SK-N-SH treated with all-trans-retinoic acid at 6 μM for 48 hours (cell line): ENCODE measurements at regions not wholly inside any gene's neighbourhood (a gene's known extent, or its start where the extent isn't known, plus 50 kb on each side); places are given as distances from the start of the nearest gene placed in this dataset.

Source experiments
- ATAC-seq: fragments of 200-7000 bp; cut with Tn5 transposase; 3 replicates; pipeline ENCODE4 v1.9.1; 2020; ENCODE audit warnings: mild to moderate bottlenecking, moderate library complexity
- ARNTL ChIP-seq: fragments of 450-650 bp; formaldehyde crosslinking; IDR thresholded peaks from 2 replicates; pipeline ENCODE4 v1.5.0; 2020; ENCODE audit warnings: low read depth, mild to moderate bottlenecking, moderate library complexity, borderline replicate concordance
- BACH2 ChIP-seq: fragments of 250-450 bp; sonication (Bioruptor Pico); IDR thresholded peaks from 2 replicates; pipeline ENCODE4 v1.9.0; 2021; ENCODE audit warnings: mild to moderate bottlenecking, borderline replicate concordance
- CREB5 ChIP-seq: fragments of 250-450 bp; sonication (Bioruptor Pico); IDR thresholded peaks from 2 replicates; pipeline ENCODE4 v1.5.1; 2020; ENCODE audit warnings: low read depth, mild to moderate bottlenecking, moderate library complexity
- CSDC2 ChIP-seq: fragments of 250-450 bp; sonication (Bioruptor Pico); IDR thresholded peaks from 2 replicates; pipeline ENCODE4 v1.5.0; 2020; ENCODE audit warnings: mild to moderate bottlenecking, moderate library complexity
- CSRNP3 ChIP-seq: fragments of 250-450 bp; sonication (Bioruptor Pico); IDR thresholded peaks from 2 replicates; pipeline ENCODE4 v1.5.1; 2021; ENCODE audit warnings: mild to moderate bottlenecking, moderate library complexity
- ESRRG ChIP-seq: fragments of 250-450 bp; sonication (Bioruptor Pico); IDR thresholded peaks from 2 replicates; pipeline ENCODE4 v1.6.1; 2021; ENCODE audit warnings: mild to moderate bottlenecking
- GLIS3 ChIP-seq: fragments of 250-450 bp; sonication (Bioruptor Pico); IDR thresholded peaks from 2 replicates; pipeline ENCODE4 v1.5.0; 2020; ENCODE audit warnings: mild to moderate bottlenecking, moderate library complexity
- ISL1 ChIP-seq: fragments of 250-450 bp; sonication (Bioruptor Pico); IDR thresholded peaks from 2 replicates; pipeline ENCODE4 v2.1.2; 2022; ENCODE audit warnings: mild to moderate bottlenecking, moderate library complexity
- PPARA ChIP-seq: fragments of 250-450 bp; sonication (Bioruptor Pico); IDR thresholded peaks from 2 replicates; pipeline ENCODE4 v1.5.0; 2020; ENCODE audit warnings: mild to moderate bottlenecking, borderline replicate concordance
- RARB ChIP-seq: fragments of 250-450 bp; sonication (Bioruptor Pico); IDR thresholded peaks from 2 replicates; pipeline ENCODE4 v1.8.0; 2021; ENCODE audit warnings: mild to moderate bottlenecking, moderate library complexity
- SNAI2 ChIP-seq: fragments of 250-450 bp; sonication (Bioruptor Pico); IDR thresholded peaks from 2 replicates; pipeline ENCODE4 v1.5.0; 2020; ENCODE audit warnings: mild to moderate bottlenecking, moderate library complexity
- TCF4 ChIP-seq: fragments of 250-450 bp; sonication (Bioruptor Pico); IDR thresholded peaks from 2 replicates; pipeline ENCODE4 v1.8.0; 2021; ENCODE audit warnings: mild to moderate bottlenecking, moderate library complexity, borderline replicate concordance
- TOX ChIP-seq: fragments of 250-450 bp; sonication (Bioruptor Pico); IDR thresholded peaks from 2 replicates; pipeline ENCODE4 v1.8.0; 2021; ENCODE audit warnings: mild to moderate bottlenecking, moderate library complexity, borderline replicate concordance
- TSHZ2 ChIP-seq: fragments of 250-450 bp; sonication (Bioruptor Pico); IDR thresholded peaks from 2 replicates; pipeline ENCODE4 v1.5.0; 2020; ENCODE audit warnings: mild to moderate bottlenecking, moderate library complexity
- ZC3H10 ChIP-seq: fragments of 250-450 bp; sonication (Bioruptor Pico); IDR thresholded peaks from 2 replicates; pipeline ENCODE4 v1.5.1; 2021; ENCODE audit warnings: mild to moderate bottlenecking, moderate library complexity
- ZFP3 ChIP-seq: fragments of 250-450 bp; sonication (Bioruptor Pico); IDR thresholded peaks from 2 replicates; pipeline ENCODE4 v1.5.0; 2020; ENCODE audit warnings: mild to moderate bottlenecking, moderate library complexity
- ZFP30 ChIP-seq: fragments of 450-650 bp; formaldehyde crosslinking; IDR thresholded peaks from 2 replicates; pipeline ENCODE4 v1.5.0; 2022; ENCODE audit warnings: mild to moderate bottlenecking, moderate library complexity
- ZNF565 ChIP-seq: fragments of 450-650 bp; formaldehyde crosslinking; conservative IDR thresholded peaks from 2 replicates; pipeline ENCODE4 v1.5.0; 2020; ENCODE audit warnings: low read depth, mild to moderate bottlenecking, moderate library complexity
- ZNF70 ChIP-seq: fragments of 450-650 bp; formaldehyde crosslinking; IDR thresholded peaks from 2 replicates; pipeline ENCODE4 v1.5.0; 2020; ENCODE audit warnings: mild to moderate bottlenecking, moderate library complexity
- ZNF8 ChIP-seq: fragments of 450-650 bp; formaldehyde crosslinking; IDR thresholded peaks from 2 replicates; pipeline ENCODE4 v1.5.0; 2020; ENCODE audit warnings: mild to moderate bottlenecking, moderate library complexity
- TF ChIP-seq, protein P1 (sequence below): fragments of 250-450 bp; sonication (Bioruptor Pico); IDR thresholded peaks from 2 replicates; pipeline ENCODE4 v1.8.0; 2021; ENCODE audit warnings: low read depth, mild to moderate bottlenecking, moderate library complexity, borderline replicate concordance
- TF ChIP-seq, protein P2 (sequence below): fragments of 250-450 bp; sonication (Bioruptor Pico); IDR thresholded peaks from 2 replicates; pipeline ENCODE4 v1.8.0; 2020; ENCODE audit warnings: mild to moderate bottlenecking, moderate library complexity, borderline replicate concordance

DNA sequence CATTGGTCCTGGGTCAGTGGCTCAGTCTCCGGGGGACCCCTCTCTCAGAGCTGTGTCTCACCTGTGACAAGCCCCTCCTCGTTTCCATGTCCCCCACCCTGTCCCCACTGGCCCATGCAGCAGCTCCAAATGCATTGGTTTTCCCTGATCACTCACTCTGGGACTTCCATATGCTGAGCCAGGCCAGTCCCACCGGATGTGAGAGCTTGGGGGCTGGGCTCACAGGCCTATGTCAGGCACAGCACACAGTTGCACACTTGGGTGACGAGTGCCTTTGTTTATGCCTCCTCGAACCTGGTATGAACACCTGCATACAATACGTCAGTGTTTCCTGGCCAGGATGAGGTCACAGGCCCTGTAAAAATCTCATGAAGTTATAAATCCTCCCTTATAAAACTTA, 232.5 kb downstream of the TFCP2L1 start:
- no peak for TF ChIP-seq CSRNP3 (CRISPR knock-in tag)
- TF ChIP-seq ISL1 (CRISPR knock-in tag) = no peak
- TF ChIP-seq PPARA (CRISPR knock-in tag) = no peak
- TF ChIP-seq ARNTL = no peak
- TF ChIP-seq CREB5 (CRISPR knock-in tag) = no peak
- TF ChIP-seq ZNF70 (CRISPR knock-in tag) = no peak
- TF ChIP-seq, protein P1, sequence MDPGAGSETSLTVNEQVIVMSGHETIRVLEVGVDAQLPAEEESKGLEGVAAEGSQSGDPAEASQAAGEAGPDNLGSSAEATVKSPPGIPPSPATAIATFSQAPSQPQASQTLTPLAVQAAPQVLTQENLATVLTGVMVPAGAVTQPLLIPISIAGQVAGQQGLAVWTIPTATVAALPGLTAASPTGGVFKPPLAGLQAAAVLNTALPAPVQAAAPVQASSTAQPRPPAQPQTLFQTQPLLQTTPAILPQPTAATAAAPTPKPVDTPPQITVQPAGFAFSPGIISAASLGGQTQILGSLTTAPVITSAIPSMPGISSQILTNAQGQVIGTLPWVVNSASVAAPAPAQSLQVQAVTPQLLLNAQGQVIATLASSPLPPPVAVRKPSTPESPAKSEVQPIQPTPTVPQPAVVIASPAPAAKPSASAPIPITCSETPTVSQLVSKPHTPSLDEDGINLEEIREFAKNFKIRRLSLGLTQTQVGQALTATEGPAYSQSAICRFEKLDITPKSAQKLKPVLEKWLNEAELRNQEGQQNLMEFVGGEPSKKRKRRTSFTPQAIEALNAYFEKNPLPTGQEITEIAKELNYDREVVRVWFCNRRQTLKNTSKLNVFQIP (CRISPR knock-in tag) = no peak
- TF ChIP-seq BACH2 (CRISPR knock-in tag) = no peak
- TF ChIP-seq ESRRG = no peak
- TF ChIP-seq ZFP30 = no peak
- no peak for TF ChIP-seq ZNF8
- no peak for ATAC-seq

- TF ChIP-seq TOX (CRISPR knock-in tag) = no peak
- TF ChIP-seq, protein P1 (CRISPR knock-in tag) = no peak
- no peak for TF ChIP-seq RARB (CRISPR knock-in tag)
- no peak for TF ChIP-seq ZNF565
- TF ChIP-seq CSDC2 (CRISPR knock-in tag) = no peak
- no peak for ATAC-seq
Measured at GRCh38 chr2:121055088-121055487, 229.9 kb downstream of the TFCP2L1 start.

GRCh38 chr2:121055501-121055900, 229.5 kb downstream of the TFCP2L1 start:
- TF ChIP-seq TCF4 (CRISPR knock-in tag) = no peak
- no peak for TF ChIP-seq CSDC2 (CRISPR knock-in tag)
- no peak for TF ChIP-seq CREB5 (CRISPR knock-in tag)
- TF ChIP-seq ZC3H10 (CRISPR knock-in tag) = no peak
- TF ChIP-seq ZFP30 = no peak
- no peak for TF ChIP-seq PPARA (CRISPR knock-in tag)
- no peak for TF ChIP-seq SNAI2 (CRISPR knock-in tag)
- TF ChIP-seq ZNF565 = no peak
- TF ChIP-seq TSHZ2 (CRISPR knock-in tag) = no peak
- no peak for TF ChIP-seq GLIS3 (CRISPR knock-in tag)
- TF ChIP-seq, protein P1 (CRISPR knock-in tag) = no peak
- no peak for TF ChIP-seq ESRRG
- TF ChIP-seq ISL1 (CRISPR knock-in tag) = no peak
- no peak for TF ChIP-seq RARB (CRISPR knock-in tag)
- no peak for TF ChIP-seq ZFP3
- TF ChIP-seq, protein P2, sequence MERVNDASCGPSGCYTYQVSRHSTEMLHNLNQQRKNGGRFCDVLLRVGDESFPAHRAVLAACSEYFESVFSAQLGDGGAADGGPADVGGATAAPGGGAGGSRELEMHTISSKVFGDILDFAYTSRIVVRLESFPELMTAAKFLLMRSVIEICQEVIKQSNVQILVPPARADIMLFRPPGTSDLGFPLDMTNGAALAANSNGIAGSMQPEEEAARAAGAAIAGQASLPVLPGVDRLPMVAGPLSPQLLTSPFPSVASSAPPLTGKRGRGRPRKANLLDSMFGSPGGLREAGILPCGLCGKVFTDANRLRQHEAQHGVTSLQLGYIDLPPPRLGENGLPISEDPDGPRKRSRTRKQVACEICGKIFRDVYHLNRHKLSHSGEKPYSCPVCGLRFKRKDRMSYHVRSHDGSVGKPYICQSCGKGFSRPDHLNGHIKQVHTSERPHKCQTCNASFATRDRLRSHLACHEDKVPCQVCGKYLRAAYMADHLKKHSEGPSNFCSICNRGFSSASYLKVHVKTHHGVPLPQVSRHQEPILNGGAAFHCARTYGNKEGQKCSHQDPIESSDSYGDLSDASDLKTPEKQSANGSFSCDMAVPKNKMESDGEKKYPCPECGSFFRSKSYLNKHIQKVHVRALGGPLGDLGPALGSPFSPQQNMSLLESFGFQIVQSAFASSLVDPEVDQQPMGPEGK (CRISPR knock-in tag) = no peak
- no peak for TF ChIP-seq CSRNP3 (CRISPR knock-in tag)
- no peak for TF ChIP-seq BACH2 (CRISPR knock-in tag)
- no peak for TF ChIP-seq ARNTL
- TF ChIP-seq ZNF70 (CRISPR knock-in tag) = no peak
- TF ChIP-seq, all 23 proteins: peak for 0
- no peak for ATAC-seq
